DND-41 (cell line): ENCODE measurements at regions not wholly inside any gene's neighbourhood (a gene's known extent, or its start where the extent isn't known, plus 50 kb on each side); places are given as distances from the start of the nearest gene placed in this dataset.

Experiments
- ATAC-seq: fragments of 200-7000 bp; cut with Tn5 transposase; 3 replicates; pipeline ENCODE4 v1.9.1; 2021; ENCODE audit warnings: low read depth; ENCODE audit not compliant: insufficient read depth
- DNase-seq: peaks from one replicate; pipeline ENCODE4 v3.0.0-alpha.2; 2020
- H2AFZ ChIP-seq: 2 replicates; pipeline ENCODE4 v1.6.0; 2012; ENCODE audit warnings: low read depth, low read length
- H3K27ac ChIP-seq: 2 replicates; pipeline ENCODE4 v1.5.1; 2012; ENCODE audit warnings: low read length, inconsistent platforms
- H3K27me3 ChIP-seq: fragments of 200-600 bp; sonication (generic); 2 replicates; pipeline ENCODE4 v1.6.0; 2012; ENCODE audit warnings: low read length, mild to moderate bottlenecking, inconsistent platforms; ENCODE audit not compliant: insufficient read depth, poor library complexity
- H3K36me3 ChIP-seq: 2 replicates; pipeline ENCODE4 v1.5.1; 2012; ENCODE audit warnings: low read length, inconsistent platforms; ENCODE audit not compliant: insufficient read depth
- H3K4me1 ChIP-seq: 2 replicates; pipeline ENCODE4 v1.5.1; 2012; ENCODE audit warnings: mild to moderate bottlenecking, low read length; ENCODE audit not compliant: insufficient read depth
- H3K4me2 ChIP-seq: 2 replicates; pipeline ENCODE4 v1.6.0; 2012; ENCODE audit warnings: mild to moderate bottlenecking, moderate library complexity, low read length, inconsistent platforms; ENCODE audit not compliant: insufficient read depth
- H3K4me3 ChIP-seq, 2 experiments: fragments of 200-600 bp in 1 of 2; shearing (Covaris generic) in 1 of 2; 2 replicates each; pipeline ENCODE4 v1.5.1; 2012 to 2016; ENCODE audit warnings: inconsistent platforms in 2 of 2, low read length in 2 of 2, mild to moderate bottlenecking in 2 of 2, low read depth in 1 of 2, moderate library complexity in 1 of 2
- H3K79me2 ChIP-seq: 2 replicates; pipeline ENCODE4 v1.6.0; 2012; ENCODE audit warnings: low read length, inconsistent platforms; ENCODE audit not compliant: insufficient read depth
- H3K9ac ChIP-seq: 2 replicates; pipeline ENCODE4 v1.6.0; 2012; ENCODE audit warnings: low read depth, mild to moderate bottlenecking, inconsistent platforms, low read length, moderate library complexity
- H3K9me3 ChIP-seq: 2 replicates; pipeline ENCODE4 v1.5.1; 2012; ENCODE audit warnings: low read length, moderate library complexity, mild to moderate bottlenecking, inconsistent platforms; ENCODE audit not compliant: insufficient read depth, severe bottlenecking
- H4K20me1 ChIP-seq: 2 replicates; pipeline ENCODE4 v1.6.0; 2012; ENCODE audit warnings: low read length; ENCODE audit not compliant: insufficient read depth
- CTCF ChIP-seq: IDR thresholded peaks from 2 replicates; pipeline ENCODE4 v1.5.1; 2012; ENCODE audit warnings: borderline replicate concordance, low read length, moderate library complexity, mild to moderate bottlenecking; ENCODE audit not compliant: poor library complexity, severe bottlenecking; ENCODE audit errors: extremely low read depth
- EZH2 ChIP-seq: IDR thresholded peaks from 3 replicates; pipeline ENCODE4 v1.6.1; 2012; ENCODE audit warnings: borderline replicate concordance, low read depth, mild to moderate bottlenecking, moderate library complexity, low read length, inconsistent platforms; ENCODE audit not compliant: severe bottlenecking

- TF ChIP-seq CTCF (no peak), EZH2 (no peak)
- Histone ChIP-seq H3K4me2 (no peak overlapping the region), H3K36me3 (no peaks in the 10 kb centered on the region), H3K4me3 (no peak overlapping the region), H4K20me1 (no peaks in the 10 kb centered on the region), H3K79me2 (no peaks in the 10 kb centered on the region), H3K4me1 (no peaks in the 10 kb centered on the region), H2AFZ (no peak overlapping the region), H3K27ac (no peak overlapping the region), H3K9ac (no peak overlapping the region), H3K9me3 (no peaks in the 10 kb centered on the region), H3K27me3 (peaks cover 24% of the 10 kb centered on the region)
- DNase-seq (no peak), ATAC-seq (no peak)
Observed at GRCh38 chr22:22090650-22091399, 108.2 kb upstream of the TOP3B start.

- H3K9ac ChIP-seq: no peak overlapping the region
- H3K79me2 ChIP-seq: no peaks in the 10 kb centered on the region
- no peaks in the 10 kb centered on the region for H3K9me3 ChIP-seq
- H3K4me2 ChIP-seq: no peak overlapping the region
- no peak for TF ChIP-seq CTCF
- TF ChIP-seq EZH2: no peak
- H4K20me1 ChIP-seq: no peaks in the 10 kb centered on the region
- H3K4me1 ChIP-seq: no peaks in the 10 kb centered on the region
- H3K27me3 ChIP-seq: peaks cover 18% of the 10 kb centered on the region
- H3K27ac ChIP-seq: no peak overlapping the region
- H3K36me3 ChIP-seq: no peaks in the 10 kb centered on the region
- ATAC-seq (no peak), DNase-seq (no peak)
- H3K4me3 ChIP-seq: no peak overlapping the region
- no peak overlapping the region for H2AFZ ChIP-seq
Observed at GRCh38 chr22:22089459-22090308, 107.1 kb upstream of the TOP3B start.

- no peaks in the 10 kb centered on the region for H3K9me3 ChIP-seq
- no peaks in the 10 kb centered on the region for H3K79me2 ChIP-seq
- H3K4me1 ChIP-seq: no peaks in the 10 kb centered on the region
- no peak for DNase-seq
- H3K4me3 ChIP-seq: no peak overlapping the region
- H3K27me3 ChIP-seq: peaks cover 24% of the 10 kb centered on the region
- no peaks in the 10 kb centered on the region for H3K36me3 ChIP-seq
- H2AFZ ChIP-seq: no peak overlapping the region
- TF ChIP-seq CTCF (no peak), EZH2 (no peak)
- H4K20me1 ChIP-seq: no peaks in the 10 kb centered on the region
- no peak for ATAC-seq
- no peak overlapping the region for H3K27ac ChIP-seq
- H3K9ac ChIP-seq: no peak overlapping the region
- no peak overlapping the region for H3K4me2 ChIP-seq
Observed at GRCh38 chr22:22088658-22089458, 106.3 kb upstream of the TOP3B start.
